T47D (cell line): ENCODE measurements at regions not wholly inside any gene's neighbourhood (a gene's known extent, or its start where the extent isn't known, plus 50 kb on each side); places are given as distances from the start of the nearest gene placed in this dataset.
"Not testable (repeated sequence)": the region's sequence is repeated elsewhere in the genome, so short reads cannot be mapped to it uniquely, and the experiment has no call there.

Experiments
- DNase-seq, 2 experiments: peaks; one replicate each; pipeline versions ENCODE4 v3.0.0 to v3.0.0-alpha.2; 2011 to 2012; ENCODE audit warnings: low read depth in 1 of 2, low spot score in 1 of 2
- JUND ChIP-seq: IDR thresholded peaks from 2 replicates; pipeline ENCODE4 v1.6.1; 2012; ENCODE audit warnings: low read depth
- in situ Hi-C: cut with HindIII; loops from 2 replicates; pipeline ENCODE4 v1.10.0; 2016; ENCODE audit warnings: low sequenced_read_pairs, low pct_unique_long_range_greater_than_20kb

DNA sequence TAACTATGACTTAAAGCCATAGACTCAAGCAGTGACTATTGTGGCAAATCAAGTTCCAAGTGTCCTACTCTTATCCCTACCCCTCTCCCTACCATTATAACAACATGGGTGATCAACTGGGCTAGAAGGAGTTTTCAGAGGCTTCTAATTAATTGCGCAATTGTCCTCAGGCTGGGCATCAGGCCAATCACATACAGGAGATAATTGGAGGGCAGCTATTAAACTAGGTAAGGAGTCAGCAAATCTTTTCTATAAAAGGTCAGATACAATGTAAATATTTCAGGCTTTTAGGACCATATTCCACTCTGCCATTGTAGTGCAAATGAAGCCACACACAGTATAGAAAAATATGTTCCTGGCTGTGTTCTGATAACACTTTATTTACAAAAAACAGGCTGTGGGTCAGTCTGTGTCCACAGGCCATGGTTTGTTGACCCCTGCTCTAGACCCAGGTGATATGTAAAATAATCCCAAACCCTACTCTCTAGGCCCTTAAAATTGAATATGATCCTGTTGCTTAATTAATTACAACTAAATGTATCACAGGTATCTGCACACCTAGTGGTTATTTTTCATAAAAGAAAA lies 141.4 kb upstream of the PIK3R1 start:
- TF ChIP-seq JUND, result no peak
- in situ Hi-C loops, result no loop called here
- no peak for DNase-seq

DNA sequence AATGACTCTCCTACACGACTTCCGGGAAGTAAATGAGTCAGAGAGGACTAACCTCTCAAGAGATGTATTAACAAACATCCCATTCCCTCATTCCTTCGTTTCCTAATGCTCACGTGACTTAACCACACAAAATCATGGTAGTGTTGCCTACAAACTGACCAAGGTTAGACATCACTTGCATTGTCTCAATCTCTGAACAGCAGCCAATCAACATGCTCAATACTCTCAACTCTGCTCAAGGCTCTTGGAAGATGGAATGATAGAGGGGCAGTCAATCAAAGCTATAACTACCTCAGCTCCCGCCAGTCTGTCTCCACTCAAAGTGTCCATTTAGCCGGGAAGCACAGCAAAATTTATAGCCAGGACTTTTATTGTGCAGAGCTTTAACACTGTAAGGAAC lies 143.8 kb upstream of the PIK3R1 start:
- no peak for TF ChIP-seq JUND
- in situ Hi-C loops, result no loop called here
- DNase-seq, result no peak

- in situ Hi-C loops, result no loop called here
- DNase-seq, result no peak
- TF ChIP-seq JUND, result no peak
Observed at GRCh38 chr5:68071282-68071632, 144.3 kb upstream of the PIK3R1 start.

DNA sequence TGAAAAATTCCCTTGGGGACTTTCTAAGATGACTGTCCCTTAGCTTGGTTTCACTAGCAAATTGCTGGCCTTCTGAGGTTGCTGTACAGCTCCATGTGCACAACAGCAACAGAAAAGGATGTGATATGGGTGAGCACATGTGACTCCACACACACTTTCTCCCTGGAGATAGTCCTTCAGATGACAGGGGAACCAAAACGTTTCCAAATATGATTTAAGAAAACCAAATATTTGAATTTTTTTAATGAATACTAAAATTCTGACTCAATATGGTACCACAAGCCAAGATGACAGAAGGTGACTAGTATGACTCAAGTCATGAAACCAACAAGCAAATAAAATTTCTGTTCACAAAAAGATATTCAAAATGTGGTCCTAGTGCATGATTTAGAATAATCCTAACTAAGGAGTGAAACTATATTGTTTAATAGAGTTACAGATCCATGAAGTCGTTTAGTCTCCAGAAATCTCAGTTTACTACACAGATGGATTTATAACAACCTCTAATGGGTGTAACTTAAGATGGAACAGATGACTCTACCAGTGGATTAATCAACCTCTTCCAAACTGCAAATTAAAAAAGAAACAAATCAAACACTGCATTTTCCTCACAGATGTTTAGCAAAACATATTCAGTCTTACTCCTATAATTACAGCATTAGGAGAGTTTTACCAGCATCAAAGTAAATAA lies 144.8 kb upstream of the PIK3R1 start:
- TF ChIP-seq JUND, result no peak
- in situ Hi-C loops, result no loop called here
- DNase-seq, result no peak

GRCh38 chr5:68067976-68068603 lies 147.5 kb upstream of the PIK3R1 start:
- no peak for TF ChIP-seq JUND
- in situ Hi-C loops, result no loop called here
- no peak for DNase-seq

DNA sequence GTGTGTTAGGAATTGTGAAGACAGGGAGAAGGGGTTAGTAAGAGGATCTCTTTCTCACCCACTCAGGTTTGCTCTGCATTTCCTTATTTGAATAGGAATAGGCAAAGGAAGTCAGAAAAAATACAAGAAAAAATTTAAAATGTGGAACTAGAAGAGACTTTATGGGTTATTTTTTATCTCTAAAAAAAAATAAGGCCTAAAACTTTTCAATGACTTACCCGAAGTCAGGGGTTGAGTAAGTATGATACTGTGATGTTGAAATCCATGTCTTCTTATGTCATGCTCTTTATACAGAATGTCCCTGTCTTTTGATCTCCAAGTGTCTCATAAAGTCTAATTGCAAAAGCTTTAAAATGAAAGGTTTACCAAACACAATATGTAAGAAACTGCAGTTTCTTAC lies 148.3 kb upstream of the PIK3R1 start:
- in situ Hi-C loops, result no loop called here
- no peak for TF ChIP-seq JUND
- no peak for DNase-seq

DNA sequence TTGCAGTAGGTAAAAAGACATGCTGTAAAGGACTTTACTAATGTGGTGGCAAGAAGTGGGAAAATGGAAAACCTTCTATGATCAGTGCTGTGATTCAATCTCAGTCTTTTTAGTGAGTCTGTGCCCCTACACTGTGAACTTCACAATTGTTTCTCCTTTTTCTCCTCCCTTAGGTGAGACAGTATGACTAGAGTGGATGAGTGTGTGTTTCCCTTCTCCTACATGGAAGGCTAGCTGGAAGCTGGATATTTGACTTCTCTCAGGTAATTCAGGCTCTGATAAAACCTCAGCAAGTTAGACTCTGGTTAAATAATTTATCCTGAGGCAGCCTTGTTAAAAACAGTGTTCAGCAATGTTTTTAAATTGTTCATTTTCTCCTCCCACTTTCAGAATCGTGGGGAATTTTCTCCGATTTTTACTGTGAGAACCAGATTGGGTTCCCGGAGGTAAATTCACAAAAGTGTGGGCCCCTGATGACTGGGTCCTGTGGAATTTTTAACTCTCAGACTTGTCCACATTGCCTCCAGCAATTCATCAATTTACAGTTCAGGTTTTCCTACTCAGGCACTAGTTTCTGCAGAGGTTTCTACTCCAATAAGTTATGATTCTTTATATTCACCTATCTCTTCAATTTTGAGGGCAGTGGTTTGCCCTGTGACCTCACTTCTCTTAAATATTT lies 149.1 kb upstream of the PIK3R1 start:
- no peak for TF ChIP-seq JUND
- peak in 1 of 2 experiments; percentile 25 for DNase-seq
- in situ Hi-C loops, result no loop called here

DNA sequence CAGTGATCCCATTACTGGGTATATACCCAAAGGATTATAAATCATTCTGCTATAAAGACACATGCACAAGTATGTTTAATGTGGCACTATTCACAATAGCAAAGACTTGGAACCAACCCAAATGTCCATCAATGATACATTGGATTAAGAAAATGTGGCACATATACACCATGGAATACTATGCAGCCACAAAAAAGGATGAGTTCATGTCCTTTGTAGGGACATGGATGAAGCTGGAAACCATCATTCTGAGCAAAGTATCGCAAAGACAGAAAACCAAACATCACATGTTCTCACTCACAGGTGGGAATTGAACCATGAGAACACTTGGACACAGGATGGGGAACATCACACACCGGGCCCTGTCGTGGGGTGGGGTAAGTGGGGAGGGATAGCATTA lies 150.2 kb upstream of the PIK3R1 start:
- DNase-seq, in situ Hi-C loops: not testable (repeated sequence)

DNA sequence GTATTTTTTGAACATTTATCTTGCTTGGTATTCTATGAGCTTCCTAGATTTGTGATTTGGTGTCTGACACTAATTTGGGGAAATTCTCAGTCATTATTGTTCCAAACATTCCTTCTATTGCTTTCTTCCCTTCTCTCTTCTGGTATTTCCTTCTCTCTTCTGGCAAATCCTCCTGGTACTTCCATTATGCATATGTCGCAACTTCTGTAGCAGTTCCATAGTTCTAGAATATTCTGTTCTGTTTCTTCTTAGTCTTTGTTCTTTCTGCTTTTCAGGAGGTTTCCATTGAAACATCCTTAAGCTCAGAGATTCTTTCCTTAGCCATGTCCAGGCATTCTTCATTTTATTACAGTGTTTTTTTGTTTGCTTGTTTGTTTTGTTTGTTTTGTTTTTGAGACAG lies 155.2 kb upstream of the PIK3R1 start:
- no peak for DNase-seq
- in situ Hi-C loops, result no loop called here
- TF ChIP-seq JUND, result no peak

GRCh38 chr5:68057191-68057590 lies 158.4 kb upstream of the PIK3R1 start:
- in situ Hi-C loops, result no loop called here
- DNase-seq, result no peak
- TF ChIP-seq JUND, result no peak

GRCh38 chr5:68055686-68056085 lies 159.9 kb upstream of the PIK3R1 start:
- TF ChIP-seq JUND, result no peak
- in situ Hi-C loops, result no loop called here
- DNase-seq, result no peak

GRCh38 chr5:68054638-68055037 lies 160.9 kb upstream of the PIK3R1 start:
- no peak for TF ChIP-seq JUND
- no peak for DNase-seq
- in situ Hi-C loops, result no loop called here

DNA sequence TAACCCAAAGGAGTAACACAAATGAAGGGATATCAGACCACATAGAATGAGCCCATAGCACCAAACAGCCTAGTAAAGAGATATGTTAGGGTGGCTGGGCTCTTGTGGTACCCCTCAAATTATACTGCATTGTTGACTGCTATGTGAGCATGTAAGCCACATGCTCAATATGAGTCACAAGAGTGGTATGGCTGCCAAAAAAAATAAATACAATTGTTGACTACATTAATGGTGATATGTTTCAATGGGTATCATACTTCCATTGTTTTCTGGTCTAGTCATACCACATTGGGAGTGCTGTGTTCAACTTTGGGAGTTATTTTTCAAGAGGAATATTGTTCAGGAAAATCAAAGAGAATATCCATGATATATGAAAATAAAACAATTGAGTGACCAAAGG lies 162.4 kb upstream of the PIK3R1 start:
- no peak for DNase-seq
- in situ Hi-C loops, result no loop called here
- TF ChIP-seq JUND, result no peak
